ENCODE measurements at regions not wholly inside any gene's neighbourhood (a gene's known extent, or its start where the extent isn't known, plus 50 kb on each side); places are given as distances from the start of the nearest gene placed in this dataset.
"Not testable (repeated sequence)": the region's sequence is repeated elsewhere in the genome, so short reads cannot be mapped to it uniquely, and the experiment has no call there.

GRCh38 chr2:121052023-121052422 is 233.0 kb downstream of the TFCP2L1 start:
- Mint-ChIP-seq H3K27ac (no peak overlapping the region), H3K36me3 (ENCODE audit: low read depth) (no peaks in the 10 kb centered on the region), H3K4me1 (no peaks in the 10 kb centered on the region), H3K27me3 (peaks cover 4% of the 10 kb centered on the region), H3K4me3 (no peak overlapping the region), H3K9me3 (no peaks in the 10 kb centered on the region)
- no peak for ATAC-seq (replicated peaks)

GRCh38 chr2:121052521-121052920 is 232.5 kb downstream of the TFCP2L1 start:
- Mint-ChIP-seq H3K27me3 (peaks cover 7% of the 10 kb centered on the region), H3K4me1 (no peaks in the 10 kb centered on the region), H3K9me3 (no peaks in the 10 kb centered on the region), H3K27ac (no peak overlapping the region), H3K36me3 (ENCODE audit: low read depth) (no peaks in the 10 kb centered on the region), H3K4me3 (no peak overlapping the region)
- no peak for ATAC-seq (replicated peaks)

- H3K4me1 Mint-ChIP-seq: no peaks in the 10 kb centered on the region
- H3K9me3 Mint-ChIP-seq: no peaks in the 10 kb centered on the region
- no peak for ATAC-seq (replicated peaks)
- H3K36me3 Mint-ChIP-seq (ENCODE audit: low read depth): no peaks in the 10 kb centered on the region
- H3K27ac Mint-ChIP-seq: no peak overlapping the region
- H3K27me3 Mint-ChIP-seq: peaks cover 8% of the 10 kb centered on the region
- H3K4me3 Mint-ChIP-seq: no peak overlapping the region
Measured at GRCh38 chr2:121055088-121055487, 229.9 kb downstream of the TFCP2L1 start.

- peaks cover 8% of the 10 kb centered on the region for H3K27me3 Mint-ChIP-seq
- no peak overlapping the region for H3K4me3 Mint-ChIP-seq
- no peaks in the 10 kb centered on the region for H3K36me3 Mint-ChIP-seq (ENCODE audit: low read depth)
- H3K9me3 Mint-ChIP-seq: no peaks in the 10 kb centered on the region
- H3K4me1 Mint-ChIP-seq: no peaks in the 10 kb centered on the region
- H3K27ac Mint-ChIP-seq: no peak overlapping the region
- no peak for ATAC-seq (replicated peaks)
Measured at GRCh38 chr2:121055501-121055900, 229.5 kb downstream of the TFCP2L1 start.

- Mint-ChIP-seq H3K27ac (no peak overlapping the region), H3K27me3 (peaks cover 8% of the 10 kb centered on the region)
Measured at GRCh38 chr2:121058852-121059558, 226.0 kb downstream of the TFCP2L1 start.

GRCh38 chr2:121059651-121060649 is 225.1 kb downstream of the TFCP2L1 start:
- Mint-ChIP-seq H3K4me1 (no peaks in the 10 kb centered on the region), H3K27me3 (peaks cover 16% of the 10 kb centered on the region), H3K4me3 (no peak overlapping the region), H3K36me3 (ENCODE audit: low read depth) (no peaks in the 10 kb centered on the region), H3K9me3 (no peaks in the 10 kb centered on the region), H3K27ac (no peak overlapping the region)
- no peak for ATAC-seq (replicated peaks)

More at GRCh38 chr2:121058852-121059558, 226.0 kb downstream of the TFCP2L1 start:
- no peak overlapping the region for H3K4me3 Mint-ChIP-seq
- no peaks in the 10 kb centered on the region for H3K4me1 Mint-ChIP-seq
- no peaks in the 10 kb centered on the region for H3K36me3 Mint-ChIP-seq (ENCODE audit: low read depth)
- no peak for ATAC-seq (replicated peaks)
- no peaks in the 10 kb centered on the region for H3K9me3 Mint-ChIP-seq

- no peaks in the 10 kb centered on the region for H3K36me3 Mint-ChIP-seq (ENCODE audit: low read depth)
- H3K4me3 Mint-ChIP-seq: no peak overlapping the region
- peaks cover 18% of the 10 kb centered on the region for H3K27me3 Mint-ChIP-seq
- H3K27ac Mint-ChIP-seq: no peak overlapping the region
- no peak for ATAC-seq (replicated peaks)
- H3K9me3 Mint-ChIP-seq: no peaks in the 10 kb centered on the region
- no peaks in the 10 kb centered on the region for H3K4me1 Mint-ChIP-seq
Measured at GRCh38 chr2:121061633-121062032, 223.4 kb downstream of the TFCP2L1 start.

GRCh38 chr2:121063471-121063870 is 221.5 kb downstream of the TFCP2L1 start:
- ATAC-seq (replicated peaks): no peak
- peaks cover 18% of the 10 kb centered on the region for H3K27me3 Mint-ChIP-seq
- no peaks in the 10 kb centered on the region for H3K4me1 Mint-ChIP-seq
- H3K4me3 Mint-ChIP-seq: no peak overlapping the region
- no peak overlapping the region for H3K27ac Mint-ChIP-seq
- H3K36me3 Mint-ChIP-seq (ENCODE audit: low read depth): no peaks in the 10 kb centered on the region
- no peaks in the 10 kb centered on the region for H3K9me3 Mint-ChIP-seq

GRCh38 chr2:121064186-121064585 is 220.8 kb downstream of the TFCP2L1 start:
- H3K27ac Mint-ChIP-seq: no peak overlapping the region
- ATAC-seq (replicated peaks): no peak
- H3K36me3 Mint-ChIP-seq (ENCODE audit: low read depth): no peaks in the 10 kb centered on the region
- H3K4me3 Mint-ChIP-seq: no peak overlapping the region
- no peaks in the 10 kb centered on the region for H3K9me3 Mint-ChIP-seq
- H3K4me1 Mint-ChIP-seq: no peaks in the 10 kb centered on the region
- peaks cover 18% of the 10 kb centered on the region for H3K27me3 Mint-ChIP-seq

- Mint-ChIP-seq H3K9me3 (no peaks in the 10 kb centered on the region), H3K4me1 (no peaks in the 10 kb centered on the region), H3K27me3 (peaks cover 18% of the 10 kb centered on the region), H3K4me3 (no peak overlapping the region), H3K27ac (no peak overlapping the region), H3K36me3 (ENCODE audit: low read depth) (no peaks in the 10 kb centered on the region)
- no peak for ATAC-seq (replicated peaks)
Measured at GRCh38 chr2:121065239-121065638, 219.8 kb downstream of the TFCP2L1 start.

- no peaks in the 10 kb centered on the region for H3K4me1 Mint-ChIP-seq
Measured at GRCh38 chr2:121066526-121066925, 218.5 kb downstream of the TFCP2L1 start.

GRCh38 chr2:121068851-121069250 is 216.2 kb downstream of the TFCP2L1 start:
- Mint-ChIP-seq H3K36me3 (ENCODE audit: low read depth) (no peaks in the 10 kb centered on the region), H3K27ac (no peak overlapping the region)
- ATAC-seq (replicated peaks): no peak

More at GRCh38 chr2:121066526-121066925, 218.5 kb downstream of the TFCP2L1 start:
- ATAC-seq (replicated peaks): no peak
- H3K4me3 Mint-ChIP-seq: no peak overlapping the region
- no peaks in the 10 kb centered on the region for H3K9me3 Mint-ChIP-seq
- H3K36me3 Mint-ChIP-seq (ENCODE audit: low read depth): no peaks in the 10 kb centered on the region
- no peak overlapping the region for H3K27ac Mint-ChIP-seq
- peaks cover 18% of the 10 kb centered on the region for H3K27me3 Mint-ChIP-seq

GRCh38 chr2:121069434-121069969 is 215.5 kb downstream of the TFCP2L1 start:
- Mint-ChIP-seq H3K27ac (no peak overlapping the region), H3K4me1 (no peaks in the 10 kb centered on the region), H3K9me3 (no peaks in the 10 kb centered on the region), H3K4me3 (no peak overlapping the region), H3K36me3 (ENCODE audit: low read depth) (no peaks in the 10 kb centered on the region), H3K27me3 (peaks cover 9% of the 10 kb centered on the region)
- ATAC-seq (replicated peaks): no peak

More at GRCh38 chr2:121068851-121069250, 216.2 kb downstream of the TFCP2L1 start:
- Mint-ChIP-seq H3K4me1 (no peaks in the 10 kb centered on the region), H3K9me3 (no peaks in the 10 kb centered on the region), H3K27me3 (peaks cover 13% of the 10 kb centered on the region), H3K4me3 (no peak overlapping the region)

- not testable (repeated sequence) for H3K4me3 Mint-ChIP-seq; H3K4me1 Mint-ChIP-seq; H3K27me3 Mint-ChIP-seq; ATAC-seq (replicated peaks); H3K36me3 Mint-ChIP-seq (ENCODE audit: low read depth); H3K9me3 Mint-ChIP-seq; H3K27ac Mint-ChIP-seq
Measured at GRCh38 chr2:121070061-121070460, 214.9 kb downstream of the TFCP2L1 start.

Measured in activated T-helper 17 cell treated with anti-CD3 and anti-CD28 coated beads, Interleukin-2, amount 50 U/mL, for 72 hours (primary cell).